Glutamatergic neuron (in vitro differentiated cells): ENCODE measurements at regions not wholly inside any gene's neighbourhood (a gene's known extent, or its start where the extent isn't known, plus 50 kb on each side); places are given as distances from the start of the nearest gene placed in this dataset.
"Not testable (repeated sequence)": the region's sequence is repeated elsewhere in the genome, so short reads cannot be mapped to it uniquely, and the experiment has no call there.

Experiments used
- DNase-seq: peaks from one replicate; pipeline ENCODE4 v3.0.0; 2022
- H3K27ac Mint-ChIP-seq: one replicate; pipeline ENCODE4 v1.8.0; 2020; ENCODE audit warnings: mild to moderate bottlenecking, mixed read lengths, inconsistent platforms; ENCODE audit not compliant: unreplicated experiment
- H3K27me3 Mint-ChIP-seq: one replicate; pipeline ENCODE4 v1.8.0; 2020; ENCODE audit warnings: mild to moderate bottlenecking, moderate library complexity, mixed read lengths, inconsistent platforms; ENCODE audit not compliant: unreplicated experiment
- H3K36me3 Mint-ChIP-seq: one replicate; pipeline ENCODE4 v1.8.0; 2020; ENCODE audit warnings: mild to moderate bottlenecking, mixed read lengths, inconsistent platforms; ENCODE audit not compliant: unreplicated experiment
- H3K4me1 Mint-ChIP-seq: one replicate; pipeline ENCODE4 v1.8.0; 2020; ENCODE audit warnings: mild to moderate bottlenecking, low read depth, mixed read lengths, inconsistent platforms; ENCODE audit not compliant: unreplicated experiment
- H3K4me3 Mint-ChIP-seq: one replicate; pipeline ENCODE4 v1.8.0; 2020; ENCODE audit warnings: mild to moderate bottlenecking, mixed read lengths, inconsistent platforms; ENCODE audit not compliant: unreplicated experiment
- H3K9me3 Mint-ChIP-seq: one replicate; pipeline ENCODE4 v1.8.0; 2020; ENCODE audit warnings: mild to moderate bottlenecking, moderate library complexity, mixed read lengths, inconsistent platforms; ENCODE audit not compliant: unreplicated experiment
- CTCF ChIP-seq: fragments of 200-600 bp; sonication (generic); IDR thresholded peaks from one replicate; pipeline ENCODE4 v1.5.0; 2021; ENCODE audit not compliant: partially characterized antibody, unreplicated experiment

- no peak for DNase-seq
- Mint-ChIP-seq H3K36me3 (no peaks in the 10 kb centered on the region), H3K27ac (no peak overlapping the region), H3K4me1 (no peaks in the 10 kb centered on the region), H3K9me3 (no peaks in the 10 kb centered on the region), H3K27me3 (no peaks in the 10 kb centered on the region), H3K4me3 (no peak overlapping the region)
- no peak for TF ChIP-seq CTCF
Observed at GRCh38 chr6:859936-860335, 167.0 kb upstream of the EXOC2 start.

GRCh38 chr6:854406-855118, 161.6 kb upstream of the EXOC2 start:
- DNase-seq: no peak
- H3K4me3 Mint-ChIP-seq: no peak overlapping the region
- H3K4me1 Mint-ChIP-seq: no peaks in the 10 kb centered on the region
- no peaks in the 10 kb centered on the region for H3K36me3 Mint-ChIP-seq
- no peak for TF ChIP-seq CTCF
- no peaks in the 10 kb centered on the region for H3K9me3 Mint-ChIP-seq
- no peaks in the 10 kb centered on the region for H3K27me3 Mint-ChIP-seq
- H3K27ac Mint-ChIP-seq: no peak overlapping the region

DNA sequence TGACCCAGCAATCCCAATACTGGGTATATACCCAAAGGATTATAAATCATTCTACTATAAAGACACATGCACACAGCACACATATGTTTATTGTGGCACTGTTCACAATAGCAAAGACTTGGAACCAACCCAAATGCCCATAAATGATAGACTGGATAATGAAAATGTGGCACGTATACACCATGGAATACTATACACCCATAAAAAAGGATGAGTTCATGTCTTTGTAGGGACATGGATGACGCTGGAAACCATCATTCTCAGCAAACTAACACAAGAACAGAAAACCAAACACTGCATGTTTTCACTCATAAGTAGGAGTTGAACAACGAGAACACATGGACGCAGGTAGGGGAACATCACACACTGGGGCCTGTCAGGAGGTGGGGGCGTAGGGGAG, 159.3 kb upstream of the EXOC2 start:
- not testable (repeated sequence) for H3K9me3 Mint-ChIP-seq, H3K4me3 Mint-ChIP-seq, DNase-seq, H3K36me3 Mint-ChIP-seq, H3K27ac Mint-ChIP-seq, H3K4me1 Mint-ChIP-seq, H3K27me3 Mint-ChIP-seq

DNA sequence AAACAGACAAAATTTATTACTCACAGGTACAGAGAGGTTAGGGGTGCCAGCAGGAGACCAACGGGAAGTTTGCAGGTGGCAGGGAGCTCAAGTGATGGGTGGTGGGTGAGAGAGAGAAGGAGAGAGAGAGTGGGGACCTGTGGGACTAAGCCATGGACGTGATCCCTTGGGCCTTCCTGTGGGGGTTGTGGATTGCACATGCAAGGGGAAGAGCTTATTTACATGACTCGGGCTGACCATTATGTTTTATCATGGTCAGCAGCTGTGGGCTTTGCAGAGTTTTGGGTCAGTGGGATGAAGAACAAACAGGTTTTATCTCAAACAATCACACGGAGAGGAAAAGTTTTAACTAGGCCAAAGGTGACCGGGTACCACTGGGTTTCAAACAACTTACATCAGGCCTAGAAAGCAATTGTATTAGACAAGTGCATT, 156.2 kb upstream of the EXOC2 start:
- no peak for TF ChIP-seq CTCF
- no peak overlapping the region for H3K4me3 Mint-ChIP-seq
- H3K27ac Mint-ChIP-seq: no peak overlapping the region
- peaks cover 2% of the 10 kb centered on the region for H3K27me3 Mint-ChIP-seq
- no peak for DNase-seq
- H3K36me3 Mint-ChIP-seq: no peaks in the 10 kb centered on the region
- no peaks in the 10 kb centered on the region for H3K4me1 Mint-ChIP-seq
- no peaks in the 10 kb centered on the region for H3K9me3 Mint-ChIP-seq

- Mint-ChIP-seq H3K27me3 (peaks cover 2% of the 10 kb centered on the region), H3K9me3 (no peaks in the 10 kb centered on the region), H3K27ac (no peak overlapping the region), H3K36me3 (no peaks in the 10 kb centered on the region), H3K4me3 (no peak overlapping the region), H3K4me1 (no peaks in the 10 kb centered on the region)
- TF ChIP-seq CTCF: no peak
- DNase-seq: no peak
Observed at GRCh38 chr6:845566-845965, 152.6 kb upstream of the EXOC2 start.
